Adrenal gland (tissue), 9 donors: ENCODE measurements at regions not wholly inside any gene's neighbourhood (a gene's known extent, or its start where the extent isn't known, plus 50 kb on each side); places are given as distances from the start of the nearest gene placed in this dataset.

Experiments
- DNase-seq, 7 donors: peaks; one replicate each; pipeline ENCODE4 v3.0.0-alpha.2; 2019 to 2020
- H3K27ac ChIP-seq, 5 donors: fragments of 200-600 bp; sonication (generic) in 4 of 5; 1 replicate in 3 of 5; 2 replicates in 2 of 5; pipeline versions ENCODE4 v1.5.1 to v1.8.0; 2016 to 2020; ENCODE audit warnings: mild to moderate bottlenecking in 1 of 5
- H3K27me3 ChIP-seq: fragments of 200-600 bp; 2 replicates; pipeline ENCODE4 v1.8.0; 2021
- H3K36me3 ChIP-seq, 2 donors: fragments of 200-600 bp; replicated peaks in 1 of 2; 1 replicate in 1 of 2; 2 replicates in 1 of 2; pipeline versions ENCODE4 v1.5.1 to v1.8.0; 2018 to 2022
- H3K4me1 ChIP-seq, 2 donors: fragments of 200-600 bp; replicated peaks in 1 of 2; 1 replicate in 1 of 2; 2 replicates in 1 of 2; pipeline versions ENCODE4 v1.5.1 to v1.8.0; 2018 to 2021
- H3K4me3 ChIP-seq, 4 donors: fragments of 200-600 bp; sonication (generic) in 3 of 4; one replicate each; pipeline ENCODE4 v1.5.1; 2016 to 2018
- H3K9me3 ChIP-seq, 3 donors: fragments of 200-600 bp; sonication (generic) in 1 of 3; replicated peaks in 1 of 3; 1 replicate in 2 of 3; 2 replicates in 1 of 3; pipeline versions ENCODE4 v1.5.1 to v1.8.0; 2016 to 2021
- CTCF ChIP-seq, 6 experiments: fragments of 450-650 bp in 4 of 6; fragments of 200-600 bp in 2 of 6; sonication (generic) in 1 of 6; IDR thresholded peaks; 1 replicate in 5 of 6; 2 replicates in 1 of 6; pipeline versions ENCODE4 v1.5.1 to v1.8.0; 2016 to 2021; ENCODE audit warnings: antibody characterized with exemption in 6 of 6, mild to moderate bottlenecking in 2 of 6, moderate library complexity in 1 of 6
- POLR2A ChIP-seq, 2 donors: fragments of 450-650 bp; IDR thresholded peaks; one replicate each; pipeline ENCODE4 v1.6.1; 2017; ENCODE audit warnings: antibody characterized with exemption in 2 of 2, mild to moderate bottlenecking in 2 of 2, moderate library complexity in 1 of 2
- WGBS, 4 donors: extraction: QIAGEN DNeasy Blood & Tissue Kit in 2 of 4; methylation state at CpG; one replicate each; pipeline versions ENCODE4 v1.1.5 to v1.1.7; 2013 to 2017; 5-methylcytosine and 5-hydroxymethylcytosine counted together
- intact Hi-C, 2 donors: fragments of 100-400 bp; cut with DNase I; formaldehyde crosslinking; loops; one replicate each; pipeline versions ENCODE4 v1.14.1 to v1.15.0; 2022 to 2023
- donor health status: healthy with polysubstance abuse.
- donor health status: Bipolar disorder and iron deficiency.
- donor health status: DM: yes; HTN: yes; CAD: no.
- donor health status: DM: no; HTN: no; CAD: no.
- donor health status: DM: no; HTN: no; CAD: no.

DNA sequence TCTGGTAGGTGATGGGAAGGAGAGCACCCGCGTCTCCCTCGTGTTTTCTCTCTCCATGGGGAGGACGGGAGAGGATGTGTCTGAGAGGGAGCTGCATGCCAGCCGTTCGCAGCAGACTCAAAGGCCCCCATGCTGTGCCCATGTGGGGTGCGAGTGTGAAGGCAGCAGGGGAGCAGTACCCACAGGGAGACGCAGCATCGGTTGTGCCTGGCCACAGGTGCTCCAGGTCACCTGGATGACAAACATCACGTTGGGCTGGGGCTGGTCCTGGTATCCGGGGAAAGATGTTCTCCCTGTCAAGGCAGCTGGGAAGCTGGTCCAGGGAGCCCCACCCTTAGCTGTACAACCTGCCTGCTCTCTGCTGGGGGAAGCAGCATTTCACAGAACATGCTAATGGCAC lies 119.5 kb upstream of the SALL3 start:
- Histone ChIP-seq H3K27ac (no peak overlapping the region), H3K4me1 (no peaks in the 10 kb centered on the region), H3K36me3 (no peaks in the 10 kb centered on the region), H3K4me3 (no peak overlapping the region), H3K27me3 (no peaks in the 10 kb centered on the region), H3K9me3 (no peaks in the 10 kb centered on the region)
- 53 to 64% (median 61%) methylated on average over 9 to 11 of the region's 11 CpGs for WGBS, 4 donors
- intact Hi-C loops, result no loop called here
- TF ChIP-seq POLR2A (IDR thresholded peaks at IDR 0.05) (no peak), CTCF (IDR thresholded peaks at IDR 0.05) (no peak)
- no peak for DNase-seq

DNA sequence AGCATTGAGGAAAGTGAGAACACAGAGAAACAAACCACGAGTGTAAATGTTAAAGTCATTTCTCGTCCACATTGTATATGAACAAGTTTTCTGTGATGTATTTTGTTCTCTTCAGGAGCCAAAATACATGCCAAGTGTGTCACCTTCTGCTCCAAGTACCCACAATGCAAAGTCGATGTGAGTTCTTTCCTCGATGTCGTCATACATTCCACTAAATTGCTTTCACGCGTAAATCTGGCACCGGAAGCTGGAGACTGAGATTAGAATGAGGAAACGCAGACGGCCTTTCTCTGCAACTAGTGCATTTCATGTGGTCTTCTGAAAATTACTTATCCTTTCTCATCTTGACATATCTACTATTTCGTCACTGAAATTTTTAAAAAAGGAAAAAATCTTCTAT lies 118.5 kb upstream of the SALL3 start:
- WGBS, 4 donors, result 59 to 61% (median 61%) methylated on average over 11 of the region's 11 CpGs
- H3K4me1 ChIP-seq, result no peaks in the 10 kb centered on the region
- H3K4me3 ChIP-seq, result no peak overlapping the region
- no peak overlapping the region for H3K27ac ChIP-seq
- H3K27me3 ChIP-seq, result no peaks in the 10 kb centered on the region
- DNase-seq, result no peak
- TF ChIP-seq POLR2A (IDR thresholded peaks at IDR 0.05), result no peak
- no peak for TF ChIP-seq CTCF (IDR thresholded peaks at IDR 0.05)
- intact Hi-C loops, result no loop called here
- no peaks in the 10 kb centered on the region for H3K36me3 ChIP-seq
- H3K9me3 ChIP-seq, result no peaks in the 10 kb centered on the region

DNA sequence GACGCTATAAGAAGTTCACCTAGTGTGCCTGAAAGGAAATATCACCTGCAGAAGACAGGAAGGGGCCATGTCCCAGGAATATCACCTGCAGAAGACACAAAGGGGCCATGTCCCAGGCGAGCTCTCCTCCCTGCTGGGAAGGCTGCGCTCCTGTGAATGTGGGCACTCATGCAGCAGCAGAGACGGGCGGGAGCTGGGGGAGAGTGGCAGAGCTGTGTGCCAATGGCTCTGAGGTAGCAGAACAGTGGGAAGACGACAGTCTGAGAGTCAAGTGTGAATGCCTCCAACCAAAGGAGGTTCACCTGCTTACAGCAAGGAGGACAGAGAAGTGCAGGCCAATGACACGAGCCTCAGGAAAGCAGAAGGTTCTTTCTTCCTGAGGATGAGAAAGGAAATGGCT lies 117.9 kb upstream of the SALL3 start:
- TF ChIP-seq CTCF (IDR thresholded peaks at IDR 0.05) (no peak), POLR2A (IDR thresholded peaks at IDR 0.05) (no peak)
- Histone ChIP-seq H3K4me3 (no peak overlapping the region), H3K9me3 (no peaks in the 10 kb centered on the region), H3K27ac (no peak overlapping the region), H3K27me3 (no peaks in the 10 kb centered on the region), H3K36me3 (no peaks in the 10 kb centered on the region), H3K4me1 (no peaks in the 10 kb centered on the region)
- intact Hi-C loops, result no loop called here
- DNase-seq, result no peak
- WGBS, 4 donors, result 60 to 78% (median 67%) methylated on average over 7 of the region's 7 CpGs

GRCh38 chr18:78862395-78862794 lies 117.2 kb upstream of the SALL3 start:
- no peaks in the 10 kb centered on the region for H3K27me3 ChIP-seq
- H3K27ac ChIP-seq, result no peak overlapping the region
- 76 to 81% (median 81%) methylated on average over 8 to 9 of the region's 9 CpGs for WGBS, 4 donors
- H3K4me1 ChIP-seq, result no peaks in the 10 kb centered on the region
- no peaks in the 10 kb centered on the region for H3K36me3 ChIP-seq
- intact Hi-C loops, result no loop called here
- no peak for DNase-seq
- no peaks in the 10 kb centered on the region for H3K9me3 ChIP-seq
- TF ChIP-seq CTCF (IDR thresholded peaks at IDR 0.05), result no peak
- TF ChIP-seq POLR2A (IDR thresholded peaks at IDR 0.05), result no peak
- H3K4me3 ChIP-seq, result no peak overlapping the region
